ENCODE measurements at regions not wholly inside any gene's neighbourhood (a gene's known extent, or its start where the extent isn't known, plus 50 kb on each side); places are given as distances from the start of the nearest gene placed in this dataset.

DNA sequence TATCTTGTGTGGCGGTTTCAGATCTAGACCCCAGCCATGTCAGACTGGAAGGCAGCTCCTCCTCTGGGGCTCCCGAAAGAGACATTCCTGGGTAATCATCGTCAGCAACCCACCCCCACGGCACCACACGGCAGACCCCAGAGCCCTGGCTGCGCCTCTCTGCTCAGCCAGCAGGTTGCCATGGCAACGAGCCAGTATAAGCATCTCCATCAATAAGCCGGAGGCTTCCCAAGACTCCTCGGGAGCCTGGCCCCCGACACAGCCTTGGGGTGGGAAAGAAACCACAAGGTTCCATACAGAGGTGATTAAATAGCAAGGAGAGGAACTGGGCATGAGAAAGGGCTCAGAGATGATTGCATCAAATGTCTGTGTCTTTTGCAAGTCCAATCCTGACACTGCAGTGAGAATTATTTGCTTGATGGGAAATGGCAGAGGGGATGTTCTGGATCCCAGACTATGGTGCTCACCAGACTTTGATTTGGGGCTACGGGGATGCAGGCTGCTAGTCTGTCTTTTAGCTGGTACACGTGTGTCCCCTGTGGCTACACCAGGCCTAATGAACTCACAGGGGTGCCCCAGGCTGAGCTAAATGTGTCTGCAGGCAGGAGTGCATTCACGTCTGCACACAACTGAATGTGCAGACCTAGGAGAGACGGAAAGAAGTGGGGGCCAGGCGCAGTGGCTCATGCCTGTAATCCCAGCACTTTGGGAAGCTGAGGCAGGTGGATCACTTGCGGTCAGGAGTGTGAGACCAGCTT is 320.5 kb upstream of the TNRC6C start:
- DNase-seq: no peak

DNA sequence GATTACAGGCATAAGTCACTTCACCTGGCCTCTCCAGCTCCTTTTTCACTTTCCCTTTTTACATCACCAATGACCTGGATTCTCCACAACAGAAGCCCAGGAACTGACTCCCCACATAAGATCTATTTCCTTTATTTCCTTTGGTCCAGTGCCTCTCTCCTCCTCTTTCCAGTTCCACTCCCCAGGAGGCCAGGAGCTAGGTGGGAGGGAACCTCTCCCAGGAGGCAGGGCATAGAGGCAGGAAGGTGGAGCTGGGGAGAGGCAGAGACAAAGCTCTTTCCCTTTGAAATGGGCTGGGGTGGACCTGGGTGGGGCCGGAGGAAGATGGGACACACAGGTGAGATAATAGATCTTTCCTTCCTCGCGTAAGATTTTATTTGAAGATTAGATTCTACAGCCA is 318.3 kb upstream of the TNRC6C start:
- DNase-seq: no peak

DNA sequence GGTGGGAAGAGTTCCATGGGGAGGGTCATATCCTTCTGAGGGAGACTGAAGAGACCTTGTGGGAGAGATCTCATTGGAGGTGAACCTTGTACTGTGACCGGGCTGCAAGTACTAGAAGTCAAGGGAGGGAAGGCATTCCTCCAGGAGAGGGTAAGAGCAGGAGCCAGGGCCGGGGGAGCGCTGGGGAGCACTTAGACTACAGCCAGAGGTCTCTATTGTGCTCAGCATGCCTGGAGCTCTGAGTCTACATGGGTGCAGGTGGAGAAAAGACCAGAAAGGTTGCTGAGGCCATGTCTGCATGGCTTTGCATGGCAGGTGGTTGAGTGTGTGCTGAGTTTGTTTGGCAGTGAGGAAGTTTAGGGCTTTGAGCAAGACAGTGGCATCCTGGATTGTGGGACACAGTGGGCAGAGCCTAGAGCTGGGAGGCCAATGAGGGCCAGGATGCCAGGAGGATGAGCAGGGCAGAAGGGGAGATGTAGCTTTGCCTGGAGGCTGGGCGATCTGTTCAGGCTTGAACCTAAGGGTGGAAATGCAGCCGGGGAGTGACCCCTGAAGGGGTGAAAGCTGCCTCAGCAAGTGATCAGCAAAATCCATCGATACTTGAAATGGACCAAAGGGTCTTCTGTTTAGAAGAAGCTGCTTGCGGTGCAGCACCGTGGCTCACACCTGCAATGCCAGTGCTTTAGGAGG is 317.4 kb upstream of the TNRC6C start:
- no peak for DNase-seq

DNA sequence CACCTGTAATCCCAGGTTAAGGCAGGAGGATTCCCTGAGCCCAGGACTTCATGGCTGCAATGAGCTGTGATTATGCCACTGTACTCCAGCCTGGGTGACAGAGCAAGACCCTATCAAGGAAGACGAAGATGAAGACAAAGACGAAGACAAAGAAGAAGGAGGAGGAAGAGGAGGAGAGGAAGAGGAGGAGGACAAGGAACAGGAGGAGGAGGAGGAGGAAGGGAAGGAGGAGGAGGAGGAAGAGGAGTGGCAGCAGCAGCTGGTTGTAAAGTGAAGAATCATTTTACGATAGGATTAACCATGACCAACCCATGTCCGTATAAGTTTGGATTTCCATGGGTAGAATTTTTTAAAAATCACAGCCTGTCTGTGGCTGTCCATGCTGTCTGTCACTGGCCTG is 316.8 kb upstream of the TNRC6C start:
- DNase-seq: no peak

DNA sequence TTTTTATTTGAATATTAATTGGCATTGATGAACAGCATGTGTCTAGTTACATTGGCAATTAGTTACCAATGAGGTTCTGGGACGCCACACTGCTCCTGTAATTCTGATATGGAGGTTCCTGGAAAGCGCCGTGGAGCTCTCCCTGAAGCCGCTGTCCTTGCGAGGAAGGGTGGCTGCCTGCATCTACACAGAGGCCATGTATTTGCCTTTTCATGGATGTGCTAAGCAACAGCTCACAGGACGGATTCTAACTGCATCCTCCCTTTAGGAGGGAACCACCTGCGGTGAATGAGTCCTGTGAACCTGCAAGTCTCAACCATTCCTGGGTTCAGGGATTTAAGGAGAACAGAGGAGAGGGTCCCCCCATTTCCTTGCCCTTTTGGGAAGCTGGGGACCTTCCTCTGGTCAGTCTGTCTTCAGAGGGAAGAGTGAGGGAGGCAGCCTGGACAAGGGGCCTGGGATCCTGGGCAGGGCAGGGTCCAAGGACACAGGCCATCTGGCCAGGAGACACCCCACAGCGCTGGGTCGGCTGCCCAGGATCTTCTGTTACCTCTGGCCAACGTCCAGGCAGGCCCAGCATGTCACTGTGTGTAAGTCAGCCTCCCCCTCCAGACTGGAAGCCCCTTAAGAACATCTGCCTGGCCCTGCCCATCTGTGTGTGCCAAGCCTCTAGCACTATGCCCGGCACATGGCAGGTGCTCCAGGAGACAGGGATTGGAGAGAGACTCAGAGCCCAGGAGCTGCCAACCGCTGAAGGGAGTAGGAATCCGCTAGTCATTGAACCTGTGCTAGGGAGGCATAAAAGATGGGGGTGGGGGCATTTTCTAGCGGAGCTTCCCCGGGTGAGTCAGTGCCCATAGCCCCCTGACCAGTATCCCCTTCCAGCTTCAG is 314.1 kb upstream of the TNRC6C start:
- DNase-seq: no peak

DNA sequence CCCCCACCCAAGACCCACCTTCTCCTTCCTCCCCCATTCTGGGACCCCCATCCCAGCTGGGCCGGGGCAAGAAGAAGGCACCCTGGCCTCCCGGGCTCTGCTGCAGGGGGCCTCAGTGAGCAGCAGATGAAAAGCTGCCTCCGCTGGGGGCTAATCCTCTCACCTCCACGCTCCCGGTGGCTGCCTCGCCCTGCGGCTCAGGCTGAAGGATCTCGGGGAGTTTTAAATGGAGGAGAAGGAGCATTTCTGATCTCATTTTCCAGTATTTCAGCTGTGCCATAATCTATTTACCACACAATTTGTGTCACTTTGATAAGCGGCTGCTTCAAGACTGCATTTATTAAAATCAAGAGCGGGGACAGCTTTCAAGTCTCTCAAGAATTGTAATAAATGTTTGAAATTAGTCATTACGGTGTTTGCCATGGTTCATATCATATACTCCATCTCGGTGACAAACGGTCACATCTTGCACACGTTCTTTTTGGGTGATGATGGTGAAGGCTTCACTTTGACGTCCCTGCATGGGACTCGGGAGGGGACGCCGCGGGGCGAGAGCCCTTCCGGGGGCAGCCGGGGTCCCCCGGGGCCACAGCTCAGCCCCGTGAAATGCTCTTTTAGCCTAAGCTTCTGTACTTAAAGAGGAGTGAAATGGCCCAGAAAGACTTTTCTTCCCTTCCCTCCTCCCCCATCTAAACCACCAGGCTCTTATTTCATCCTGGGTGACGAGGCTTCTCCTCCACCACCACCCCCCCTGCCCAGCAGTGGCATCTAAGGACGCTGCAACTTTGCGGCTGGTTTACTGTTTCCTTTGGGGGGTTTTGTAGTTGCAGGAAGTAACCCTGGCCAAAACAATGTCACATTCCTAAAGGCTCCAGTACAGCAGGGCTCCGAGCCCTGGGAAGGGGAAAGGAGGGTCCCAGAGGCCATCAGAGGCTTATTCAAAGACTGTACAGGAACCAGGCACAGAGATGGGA is 313.1 kb upstream of the TNRC6C start:
- DNase-seq: no peak

DNA sequence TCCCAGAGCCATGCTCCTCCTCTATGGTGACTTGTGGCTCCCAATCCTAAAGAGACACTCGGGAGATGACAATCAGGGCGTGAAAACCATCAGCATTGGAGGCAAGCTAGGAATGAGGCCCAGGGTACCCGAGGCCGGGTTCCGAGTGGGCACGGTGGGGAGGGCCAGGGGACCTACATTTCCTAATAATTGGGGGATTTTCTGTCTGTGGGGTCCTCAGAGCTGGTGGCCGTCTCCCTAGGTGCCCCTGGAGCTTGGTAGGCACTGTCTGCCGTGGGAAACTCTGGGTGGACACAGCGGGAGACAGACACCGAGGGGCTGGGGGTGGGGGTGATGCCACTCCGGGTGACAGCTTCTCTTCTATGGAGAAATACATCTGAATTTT is 312.5 kb upstream of the TNRC6C start:
- DNase-seq: no peak

DNA sequence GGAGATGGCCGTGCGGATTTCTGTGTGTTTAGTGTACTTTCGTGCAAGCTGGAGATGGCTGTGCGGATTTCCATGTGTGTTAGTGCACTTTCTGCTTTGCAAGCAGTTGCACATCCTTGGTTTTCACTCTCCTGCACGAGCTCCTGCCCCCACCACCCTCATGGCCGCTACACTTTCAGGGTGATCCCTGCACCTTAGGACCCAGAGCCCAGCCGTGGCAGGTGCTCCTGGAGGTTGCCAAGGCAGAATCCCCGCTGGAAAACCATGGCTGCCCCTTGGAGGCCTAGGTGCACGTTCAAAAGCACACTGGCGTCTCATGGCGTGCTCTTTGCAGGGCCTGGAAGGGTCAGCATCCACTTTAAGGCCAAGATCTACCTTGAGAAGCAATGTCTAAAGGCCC is 311.0 kb upstream of the TNRC6C start:
- DNase-seq: no peak

DNA sequence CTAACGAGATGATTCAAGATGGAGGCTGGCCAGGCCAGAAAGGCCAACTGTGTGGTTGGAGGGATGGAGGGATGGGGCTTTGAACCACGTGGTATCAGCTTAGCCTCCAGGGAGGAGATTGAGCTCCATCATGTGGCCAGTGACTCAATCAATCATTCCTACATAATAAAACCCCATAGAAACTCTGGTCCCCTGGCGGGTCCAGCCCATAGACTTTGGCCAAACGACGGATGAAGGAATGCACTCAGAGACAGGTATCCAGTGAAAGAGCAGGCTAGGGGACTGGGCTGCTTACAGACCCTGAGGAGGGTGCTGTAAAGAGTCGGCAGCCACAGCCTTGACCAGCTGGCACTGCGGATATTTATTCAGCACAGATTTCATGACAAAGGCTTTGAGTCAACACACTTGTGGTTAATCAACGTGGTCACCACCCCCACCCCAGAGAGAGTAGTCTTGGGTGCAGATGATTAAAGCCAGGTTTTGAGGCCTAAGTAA is 308.7 kb upstream of the TNRC6C start:
- DNase-seq: no peak

DNA sequence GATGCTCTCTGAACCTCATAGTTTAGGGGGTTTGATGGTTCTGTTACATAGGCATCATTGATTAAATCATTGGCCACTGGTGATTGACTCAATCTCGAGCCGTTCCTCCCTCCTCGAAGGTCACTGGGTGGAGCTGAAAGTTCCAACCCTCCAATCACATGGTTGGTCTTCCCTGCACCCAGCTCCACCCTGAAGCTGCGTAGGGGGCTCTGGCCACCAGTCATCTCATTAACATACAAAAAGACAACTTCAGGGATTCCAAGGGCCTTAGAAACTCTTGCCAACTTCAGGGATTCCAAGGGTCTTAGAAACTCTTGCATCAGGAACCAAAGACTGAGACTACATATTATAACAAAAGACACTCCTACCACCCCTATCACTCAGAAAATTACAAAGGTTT is 306.5 kb upstream of the TNRC6C start:
- no peak for DNase-seq

DNA sequence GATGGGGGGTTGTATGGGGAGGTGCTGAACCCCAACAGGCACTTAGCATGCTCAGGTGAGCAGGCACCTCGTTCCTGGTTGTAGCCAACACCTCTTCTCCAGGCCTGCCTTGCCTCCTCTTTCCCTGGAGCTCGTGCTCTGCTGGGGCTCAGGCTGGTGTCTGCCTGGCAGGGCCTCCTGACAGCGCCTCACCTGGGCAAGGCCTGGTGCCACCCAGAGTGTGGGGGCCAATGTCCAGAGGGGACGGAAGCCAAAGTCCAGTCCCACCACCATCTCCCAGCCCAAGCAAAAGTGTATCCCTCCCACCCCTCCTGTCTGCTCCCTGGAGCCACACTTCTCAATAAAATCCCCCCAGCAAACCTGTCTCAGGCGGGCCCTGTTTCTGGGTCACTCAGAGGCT is 304.2 kb upstream of the TNRC6C start:
- no peak for DNase-seq

DNA sequence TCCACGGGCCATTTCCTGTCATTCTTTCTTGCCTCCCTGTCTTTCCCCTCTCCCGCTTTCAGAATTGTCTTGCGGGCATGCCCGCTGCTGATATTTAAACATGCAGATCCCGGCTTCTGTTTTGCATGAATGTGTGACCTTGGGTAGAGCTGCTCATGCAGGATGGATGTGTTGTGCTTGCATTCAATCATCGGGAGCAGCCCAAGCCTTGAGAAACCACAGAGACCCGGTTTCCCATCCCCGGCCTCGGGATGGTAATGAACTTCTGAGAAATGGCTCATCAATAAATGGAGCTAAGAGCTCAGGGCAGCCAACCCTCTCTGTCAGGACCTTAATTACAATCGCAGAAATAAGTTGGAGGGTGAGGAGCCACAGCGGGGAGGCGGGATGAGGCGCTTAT is 303.7 kb upstream of the TNRC6C start:
- no peak for DNase-seq

DNA sequence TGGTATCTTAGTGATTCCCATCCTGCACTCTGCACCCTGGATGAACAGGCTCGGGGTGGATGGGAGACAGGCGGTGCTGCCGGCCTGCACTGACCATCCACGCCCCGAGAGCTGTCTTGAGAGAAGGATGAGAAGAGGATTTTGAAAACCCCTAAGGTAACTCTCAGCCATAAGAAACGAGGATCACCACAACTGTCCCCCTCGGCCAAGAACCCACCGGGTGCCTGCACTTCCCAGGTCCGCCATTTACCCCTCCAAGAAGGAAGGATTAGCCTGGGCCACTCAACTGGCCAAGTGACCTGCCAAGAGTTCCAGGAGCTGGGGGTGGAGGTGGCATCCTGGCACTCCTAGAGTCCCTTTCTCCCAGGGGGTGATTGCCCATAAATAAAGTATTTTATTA is 302.4 kb upstream of the TNRC6C start:
- DNase-seq: no peak

DNA sequence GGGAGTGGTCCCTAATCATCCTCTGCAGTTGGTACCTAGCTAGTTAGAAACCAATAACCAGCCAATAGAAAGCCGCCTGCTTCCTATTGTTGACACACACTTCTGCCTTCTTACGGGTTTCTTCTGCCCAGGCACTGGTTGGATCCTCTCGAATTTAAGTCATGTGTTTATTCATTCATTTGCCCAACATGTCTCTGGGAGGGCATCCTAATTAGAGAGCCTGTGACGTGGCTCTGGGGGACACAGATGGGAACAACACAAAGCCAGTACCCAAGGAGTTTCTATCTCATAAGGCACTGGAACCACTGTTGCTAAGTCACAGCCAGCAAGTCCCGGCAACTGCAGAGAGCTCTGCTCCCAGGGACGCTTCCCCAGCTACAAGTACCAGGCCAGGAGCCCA is 300.7 kb upstream of the TNRC6C start:
- no peak for DNase-seq

DNA sequence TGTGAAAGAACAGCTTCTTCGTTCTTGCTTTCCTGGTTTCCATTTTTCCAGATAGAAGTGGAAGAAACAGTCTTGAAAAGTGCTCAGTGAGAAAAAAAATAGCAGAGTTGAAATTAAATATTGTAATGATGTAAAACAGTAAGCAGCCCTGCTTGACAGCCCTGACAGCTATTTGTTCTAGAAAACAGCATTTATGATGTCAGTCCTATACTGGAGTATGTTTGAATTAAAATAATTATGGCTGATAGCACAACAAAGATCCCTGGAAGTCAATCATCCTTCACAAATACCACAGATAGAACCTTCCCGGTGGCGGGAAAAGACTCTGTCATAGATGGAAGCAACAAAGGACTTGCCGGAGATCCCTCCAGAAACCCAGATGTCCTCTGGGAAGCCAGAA is 298.0 kb upstream of the TNRC6C start:
- no peak for DNase-seq

DNA sequence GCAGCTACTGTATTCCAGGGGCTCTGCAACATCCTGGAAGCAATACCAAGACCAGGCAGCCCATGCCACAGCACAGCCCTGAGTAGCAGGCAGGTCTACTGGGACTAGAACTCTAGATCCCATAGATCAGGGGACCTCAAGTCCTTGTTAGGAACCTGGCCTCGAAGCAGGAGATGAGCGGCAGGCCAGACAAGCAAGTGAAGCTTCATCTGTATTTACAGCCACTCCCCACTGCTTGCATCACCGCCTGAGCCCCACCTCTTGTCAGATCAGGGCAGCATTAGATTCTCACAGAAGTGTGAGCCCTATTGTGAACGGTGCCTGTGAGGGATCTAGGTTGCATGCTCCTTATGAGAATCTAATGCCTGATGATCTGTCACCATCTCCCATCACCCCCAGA is 295.7 kb upstream of the TNRC6C start:
- no peak for DNase-seq

DNA sequence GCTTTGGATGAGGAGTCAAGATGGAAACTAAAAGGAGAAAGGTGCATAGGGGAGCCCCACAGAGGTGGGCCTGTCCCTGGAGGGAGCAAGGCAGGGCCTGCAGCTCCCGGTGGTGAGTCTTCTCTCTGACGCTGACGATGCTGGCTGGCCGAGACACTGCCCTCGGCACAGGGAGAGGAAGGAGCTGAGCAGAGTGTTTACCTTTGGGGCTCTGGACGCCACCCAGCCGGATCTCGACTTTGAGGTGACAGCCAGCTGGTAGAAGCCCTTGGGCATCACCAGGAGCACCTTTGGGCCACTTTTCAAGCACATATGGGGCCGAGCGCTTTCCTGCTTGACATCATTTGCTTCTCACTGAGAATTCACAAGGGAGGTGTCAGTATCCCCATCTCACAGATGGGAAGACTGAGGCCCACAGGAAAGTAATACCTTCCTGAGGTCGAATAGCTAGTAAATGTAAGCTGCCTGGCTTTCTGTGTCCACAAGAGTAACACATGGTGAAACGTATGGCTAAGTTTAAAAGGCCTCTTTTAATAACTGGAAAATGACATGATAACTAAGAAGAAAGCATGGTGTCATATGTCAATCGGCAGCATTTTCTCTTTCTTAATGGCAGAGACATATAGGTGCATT is 294.3 kb upstream of the TNRC6C start:
- no peak for DNase-seq

DNA sequence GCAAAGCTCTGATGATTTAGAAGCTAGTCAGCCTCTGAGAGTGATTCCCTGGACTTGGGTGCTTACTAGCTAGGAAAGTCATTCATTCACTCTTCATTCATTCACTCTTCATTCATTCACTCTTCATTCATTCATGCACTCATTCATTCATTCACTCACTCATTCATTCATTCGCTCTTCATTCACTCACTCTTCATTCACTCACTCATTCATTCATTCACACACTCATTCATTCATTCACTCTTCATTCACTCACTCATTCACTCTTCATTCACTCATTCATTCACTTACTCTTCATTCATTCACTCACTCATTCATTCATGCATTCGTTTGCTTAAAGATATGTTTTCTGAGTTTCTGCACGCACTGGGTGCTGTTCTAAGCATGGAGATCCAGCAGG is 292.7 kb upstream of the TNRC6C start:
- no peak for DNase-seq

DNA sequence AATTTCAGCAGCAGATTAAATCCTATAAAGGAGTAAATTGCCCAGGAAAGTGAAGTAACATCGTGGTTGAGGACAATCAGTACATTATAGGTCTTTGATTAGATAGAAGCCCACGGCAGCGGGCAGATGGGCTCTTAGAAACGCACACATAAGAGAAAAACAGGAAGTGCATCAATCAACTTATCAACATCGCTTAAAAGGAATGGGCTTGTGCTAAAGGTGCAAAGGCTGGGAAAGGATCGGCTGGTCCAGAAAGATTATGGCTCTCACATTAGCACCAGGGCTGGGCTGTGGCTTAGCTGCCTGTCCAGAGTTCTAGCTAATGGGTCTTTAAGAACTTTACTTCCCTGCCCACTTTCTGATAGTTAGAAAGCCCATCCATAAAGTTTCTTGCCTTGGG is 292.0 kb upstream of the TNRC6C start:
- no peak for DNase-seq

DNA sequence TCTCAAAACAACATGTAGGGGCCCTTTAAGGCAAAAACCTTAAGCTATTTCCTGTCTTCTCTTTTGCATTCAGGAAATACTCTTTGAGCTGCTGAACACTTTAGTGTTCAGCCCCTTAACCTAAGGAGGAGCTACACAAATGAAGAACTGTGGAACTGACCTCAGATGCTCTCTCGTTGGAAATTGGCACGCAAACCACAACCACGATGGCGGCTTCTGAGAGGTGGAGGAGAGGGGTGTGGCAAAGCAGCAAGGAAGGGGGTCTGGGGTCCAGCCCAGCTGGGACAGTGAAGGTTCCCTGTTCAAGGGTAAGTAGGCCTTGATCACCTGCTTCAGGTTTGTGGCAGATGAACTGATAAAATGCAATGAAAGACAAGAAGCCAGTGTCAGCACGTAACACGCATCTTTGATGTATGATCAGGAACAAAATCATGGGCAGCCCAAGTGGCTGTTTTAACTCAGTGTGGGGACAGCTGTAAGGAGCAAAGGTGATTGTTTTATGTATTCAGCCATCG is 291.6 kb upstream of the TNRC6C start:
- no peak for DNase-seq

DNA sequence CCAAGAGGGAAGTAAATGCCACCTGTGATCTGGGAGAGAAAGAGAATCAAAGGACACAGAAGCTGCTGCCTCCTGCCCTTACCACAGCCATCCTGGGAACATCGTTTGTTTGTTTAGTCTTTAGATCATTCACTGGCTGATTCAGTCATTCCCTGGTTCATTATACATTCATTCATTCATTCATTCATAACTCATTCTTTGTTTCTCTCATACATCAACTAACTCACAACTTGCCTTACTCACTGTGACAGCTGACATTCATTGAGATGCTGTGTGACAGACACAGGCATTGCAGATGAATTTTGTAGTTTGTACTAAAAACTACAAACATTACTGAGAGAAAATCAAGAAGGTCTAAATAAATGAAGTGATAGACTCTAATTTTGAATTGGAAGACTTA is 291.0 kb upstream of the TNRC6C start:
- no peak for DNase-seq

DNA sequence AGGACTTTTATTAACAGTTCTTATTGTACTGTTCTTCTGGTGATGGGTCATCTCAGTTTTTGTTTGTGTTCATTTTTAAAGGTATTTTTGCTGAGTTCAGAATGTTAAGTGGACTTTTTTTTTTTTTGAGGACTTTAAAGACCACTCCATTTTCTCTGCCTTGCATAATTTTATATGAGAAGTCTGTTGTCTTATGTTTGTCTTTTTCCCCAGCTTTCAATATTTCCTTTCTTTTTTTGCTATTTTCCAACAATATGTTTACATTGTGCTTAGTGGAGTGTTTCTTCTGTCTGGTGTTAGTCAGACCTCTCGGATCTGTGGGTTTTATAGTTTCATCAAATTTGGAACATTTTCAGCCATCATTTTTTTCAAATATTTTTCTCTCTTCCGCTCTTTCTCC is 290.0 kb upstream of the TNRC6C start:
- no peak for DNase-seq

All from NCI-H146 (cell line).